ENCODE measurements at regions not wholly inside any gene's neighbourhood (a gene's known extent, or its start where the extent isn't known, plus 50 kb on each side); places are given as distances from the start of the nearest gene placed in this dataset.

- TF ChIP-seq, protein P1, sequence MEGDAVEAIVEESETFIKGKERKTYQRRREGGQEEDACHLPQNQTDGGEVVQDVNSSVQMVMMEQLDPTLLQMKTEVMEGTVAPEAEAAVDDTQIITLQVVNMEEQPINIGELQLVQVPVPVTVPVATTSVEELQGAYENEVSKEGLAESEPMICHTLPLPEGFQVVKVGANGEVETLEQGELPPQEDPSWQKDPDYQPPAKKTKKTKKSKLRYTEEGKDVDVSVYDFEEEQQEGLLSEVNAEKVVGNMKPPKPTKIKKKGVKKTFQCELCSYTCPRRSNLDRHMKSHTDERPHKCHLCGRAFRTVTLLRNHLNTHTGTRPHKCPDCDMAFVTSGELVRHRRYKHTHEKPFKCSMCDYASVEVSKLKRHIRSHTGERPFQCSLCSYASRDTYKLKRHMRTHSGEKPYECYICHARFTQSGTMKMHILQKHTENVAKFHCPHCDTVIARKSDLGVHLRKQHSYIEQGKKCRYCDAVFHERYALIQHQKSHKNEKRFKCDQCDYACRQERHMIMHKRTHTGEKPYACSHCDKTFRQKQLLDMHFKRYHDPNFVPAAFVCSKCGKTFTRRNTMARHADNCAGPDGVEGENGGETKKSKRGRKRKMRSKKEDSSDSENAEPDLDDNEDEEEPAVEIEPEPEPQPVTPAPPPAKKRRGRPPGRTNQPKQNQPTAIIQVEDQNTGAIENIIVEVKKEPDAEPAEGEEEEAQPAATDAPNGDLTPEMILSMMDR (IDR thresholded peaks at IDR 0.05): no peak
- TF ChIP-seq ZFX (IDR thresholded peaks at IDR 0.05; ENCODE audit: borderline replicate concordance): no peak
Measured at GRCh38 chr7:20858951-20859350, 72.3 kb upstream of the SP8 start.
